H1 (cell line): ENCODE measurements at regions not wholly inside any gene's neighbourhood (a gene's known extent, or its start where the extent isn't known, plus 50 kb on each side); places are given as distances from the start of the nearest gene placed in this dataset.

Experiments
- CTCF ChIA-PET: fragments of 300-600 bp; sonication (Branson Sonifier 250); formaldehyde crosslinking; loops from one replicate; lab custom pipeline; 2021; ENCODE audit not compliant: partially characterized antibody; lab: Charles Lee
- POLR2A ChIA-PET: fragments of 300-600 bp; sonication (Branson Sonifier 250); formaldehyde crosslinking; loops from one replicate; lab custom pipeline; 2021; ENCODE audit warnings: inconsistent platforms; ENCODE audit not compliant: partially characterized antibody; lab: Charles Lee
- DNase-seq, 2 experiments: peaks; one replicate each; pipeline versions ENCODE4 v3.0.0 to v3.0.0-alpha.2; 2010 to 2022; ENCODE audit warnings: low spot score in 2 of 2, low read depth in 1 of 2, mixed read lengths in 1 of 2
- FAIRE-seq: peaks from 2 replicates; lab custom pipeline; 2011; peaks lifted over from hg19 to GRCh38; lab: Jason Lieb, UNC
- H2AFZ ChIP-seq: 2 replicates; pipeline ENCODE4 v1.8.1; 2012; ENCODE audit warnings: low read length, inconsistent platforms
- H2AK5ac ChIP-seq: 2 replicates; pipeline ENCODE4 v1.6.1; 2013; ENCODE audit warnings: low read depth, low read length
- H2BK120ac ChIP-seq: replicated peaks from 2 replicates; pipeline ENCODE3; 2013; ENCODE audit warnings: low read depth, low read length, inconsistent platforms
- H2BK12ac ChIP-seq: 2 replicates; pipeline ENCODE4 v1.6.1; 2013; ENCODE audit warnings: low read depth, low read length
- H2BK15ac ChIP-seq: 2 replicates; pipeline ENCODE4 v1.6.1; 2013; ENCODE audit warnings: low read length
- H2BK20ac ChIP-seq: 2 replicates; pipeline ENCODE4 v1.6.1; 2013; ENCODE audit warnings: low read length
- H2BK5ac ChIP-seq: 2 replicates; pipeline ENCODE4 v1.6.1; 2013; ENCODE audit warnings: low read depth, low read length
- H3K14ac ChIP-seq: 2 replicates; pipeline ENCODE4 v1.6.1; 2013; ENCODE audit warnings: inconsistent platforms; ENCODE audit not compliant: insufficient read length
- H3K18ac ChIP-seq: 2 replicates; pipeline ENCODE4 v1.6.1; 2013; ENCODE audit warnings: low read length; ENCODE audit errors: extremely low read depth
- H3K23ac ChIP-seq: 2 replicates; pipeline ENCODE4 v1.6.1; 2013; ENCODE audit warnings: inconsistent platforms; ENCODE audit not compliant: insufficient read length
- H3K23me2 ChIP-seq: 2 replicates; pipeline ENCODE4 v1.6.1; 2013; ENCODE audit warnings: low read depth, low read length
- H3K27ac ChIP-seq: 2 replicates; pipeline ENCODE4 v1.6.1; 2011; ENCODE audit warnings: low read depth, low read length, inconsistent platforms
- H3K27me3 ChIP-seq, 4 experiments: replicated peaks in 1 of 4; 1 replicate in 1 of 4; 2 replicates in 3 of 4; pipeline versions ENCODE4 v1.6.1 to v1.8.1; 2011 to 2013; ENCODE audit warnings: low read length in 3 of 4, mild to moderate bottlenecking in 3 of 4, inconsistent platforms in 2 of 4, mixed read lengths in 2 of 4, moderate library complexity in 1 of 4; ENCODE audit not compliant: control insufficient read depth in 3 of 4, insufficient read depth in 3 of 4; ENCODE audit errors: extremely low read depth in 1 of 4
- H3K36me3 ChIP-seq, 4 experiments: 2 replicates each; pipeline versions ENCODE4 v1.6.1 to v1.8.1; 2011 to 2013; ENCODE audit warnings: mild to moderate bottlenecking in 4 of 4, low read length in 3 of 4, moderate library complexity in 2 of 4, control low read depth in 1 of 4, inconsistent platforms in 1 of 4; ENCODE audit not compliant: insufficient read depth in 4 of 4, control insufficient read depth in 2 of 4
- H3K4ac ChIP-seq: replicated peaks from 2 replicates; pipeline ENCODE3; 2013; ENCODE audit warnings: low read length, low read depth, mixed read lengths, inconsistent platforms; ENCODE audit not compliant: insufficient read length
- H3K4me1 ChIP-seq, 4 experiments: replicated peaks in 1 of 4; 1 replicate in 1 of 4; 2 replicates in 3 of 4; pipeline versions ENCODE4 v1.6.1 to v1.8.1; 2011 to 2013; ENCODE audit warnings: low read length in 3 of 4, inconsistent platforms in 2 of 4, mixed read lengths in 1 of 4; ENCODE audit not compliant: insufficient read depth in 4 of 4, control insufficient read depth in 3 of 4
- H3K4me2 ChIP-seq, 2 experiments: 2 replicates each; pipeline versions ENCODE4 v1.6.1 to v1.8.1; 2011 to 2013; ENCODE audit warnings: low read depth in 2 of 2, low read length in 2 of 2, control low read depth in 1 of 2, inconsistent platforms in 1 of 2, mild to moderate bottlenecking in 1 of 2; ENCODE audit not compliant: insufficient read depth in 1 of 2
- H3K4me3 ChIP-seq, 4 experiments: fragments of 200-600, 300-600 bp in 1 of 4; sonication (generic), shearing (Covaris generic), sonication (Bioruptor Twin) in 1 of 4; 2 replicates each; pipeline versions ENCODE4 v1.5.1 to v1.8.1; 2011 to 2016; ENCODE audit warnings: low read length in 4 of 4, low read depth in 3 of 4, control low read depth in 2 of 4, inconsistent platforms in 2 of 4, mild to moderate bottlenecking in 2 of 4, mixed read lengths in 1 of 4, moderate library complexity in 1 of 4; ENCODE audit not compliant: insufficient read depth in 2 of 4; ENCODE audit errors: extremely low read depth in 1 of 4
- H3K56ac ChIP-seq: replicated peaks from 2 replicates; pipeline ENCODE3; 2013; ENCODE audit warnings: low read depth, mild to moderate bottlenecking, mixed read lengths, low read length, inconsistent platforms; ENCODE audit not compliant: insufficient read length
- H3K79me1 ChIP-seq: 2 replicates; pipeline ENCODE4 v1.6.1; 2013; ENCODE audit warnings: low read depth, low read length, control low read depth
- H3K79me2 ChIP-seq, 2 experiments: 2 replicates each; pipeline versions ENCODE4 v1.6.1 to v1.8.1; 2012 to 2013; ENCODE audit warnings: low read length in 2 of 2, mild to moderate bottlenecking in 2 of 2, inconsistent platforms in 1 of 2; ENCODE audit not compliant: insufficient read depth in 2 of 2, control insufficient read depth in 1 of 2
- H3K9ac ChIP-seq, 4 experiments: replicated peaks in 1 of 4; 1 replicate in 1 of 4; 2 replicates in 3 of 4; pipeline versions ENCODE4 v1.6.1 to v1.8.1; 2011 to 2013; ENCODE audit warnings: low read depth in 3 of 4, low read length in 3 of 4, control low read depth in 2 of 4, mild to moderate bottlenecking in 2 of 4, moderate library complexity in 2 of 4, inconsistent platforms in 1 of 4; ENCODE audit errors: extremely low read depth in 1 of 4
- H3K9me3 ChIP-seq, 2 experiments: 2 replicates each; pipeline versions ENCODE4 v1.6.1 to v1.8.1; 2012 to 2013; ENCODE audit warnings: mild to moderate bottlenecking in 2 of 2, moderate library complexity in 2 of 2, control low read depth in 1 of 2, inconsistent platforms in 1 of 2, low read depth in 1 of 2, low read length in 1 of 2, mixed read lengths in 1 of 2; ENCODE audit not compliant: insufficient read depth in 2 of 2
- H4K20me1 ChIP-seq, 2 experiments: replicated peaks in 1 of 2; 2 replicates each; pipeline versions ENCODE3 to v1.8.1; 2011 to 2013; ENCODE audit warnings: inconsistent platforms in 2 of 2, low read length in 2 of 2, mild to moderate bottlenecking in 1 of 2; ENCODE audit not compliant: insufficient read depth in 2 of 2, control insufficient read depth in 1 of 2
- H4K5ac ChIP-seq: 2 replicates; pipeline ENCODE4 v1.6.1; 2013; ENCODE audit warnings: low read length, low read depth, mixed read lengths, inconsistent platforms; ENCODE audit not compliant: insufficient read length
- H4K8ac ChIP-seq: 2 replicates; pipeline ENCODE4 v1.8.0; 2013; ENCODE audit warnings: mild to moderate bottlenecking, moderate library complexity, low read length, inconsistent platforms; ENCODE audit not compliant: insufficient read depth; ENCODE audit errors: extremely low read depth
- H4K91ac ChIP-seq: replicated peaks from 2 replicates; pipeline ENCODE3; 2013; ENCODE audit warnings: low read length, mixed read lengths, inconsistent platforms; ENCODE audit not compliant: insufficient read length
- KDM1A ChIP-seq: fragments of 200-600, 300-600 bp; sonication (generic); IDR thresholded peaks from 2 replicates; pipeline ENCODE4 v1.7.1; 2016; ENCODE audit warnings: mild to moderate bottlenecking, low read length, borderline replicate concordance
- RFX5 ChIP-seq: IDR thresholded peaks from 2 replicates; pipeline ENCODE4 v1.6.1; 2011; ENCODE audit warnings: low read depth, low read length, improper control_type of control experiment, borderline replicate concordance
- YY1 ChIP-seq: IDR thresholded peaks from 2 replicates; pipeline ENCODE4 v1.6.1; 2011; ENCODE audit warnings: low read depth, mild to moderate bottlenecking, low read length
- WGBS, 2 experiments: shearing (Covaris generic) in 1 of 2; methylation state at CpG; one replicate each; pipeline versions ENCODE4 v1.1.6 to v1.1.7; 2013 to 2015; ENCODE audit warnings: low lambda C conversion rate in 2 of 2, mixed read lengths in 2 of 2, inconsistent platforms in 1 of 2, low coverage in 1 of 2, missing lambda C conversion rate in 1 of 2; ENCODE audit not compliant: insufficient replicate concordance in 2 of 2, insufficient coverage in 1 of 2, insufficient read length in 1 of 2; ENCODE audit errors: extremely low coverage in 1 of 2, missing lambda C conversion rate in 1 of 2; 5-methylcytosine and 5-hydroxymethylcytosine counted together

DNA sequence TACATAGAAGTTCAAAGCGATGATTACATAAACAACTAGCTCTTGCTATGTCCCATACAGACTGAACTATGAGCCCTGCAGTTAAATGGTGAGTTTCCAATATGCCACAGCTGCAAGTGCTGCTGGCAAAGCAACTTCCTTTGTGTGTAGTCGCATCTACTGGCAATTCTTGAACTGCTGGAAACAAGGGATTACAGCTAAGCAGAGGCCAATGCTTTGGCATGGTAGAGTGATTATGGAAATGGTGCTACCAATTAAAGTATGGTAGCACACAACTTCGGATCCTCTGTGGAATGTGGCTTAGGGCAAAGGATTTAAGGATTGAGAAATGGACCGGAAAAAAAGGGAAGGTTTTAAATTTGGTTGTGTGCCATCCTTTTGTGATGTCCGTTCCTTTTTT is 856.6 kb downstream of the MAT2B start:
- WGBS, 2 experiments: 94% methylated on average over 5 of the region's 5 CpGs; no CpG with 5 or more reads in 1 of the 2 experiments
- no peak for DNase-seq
- CTCF ChIA-PET: no interaction called here

More for the DNA sequence above, 856.6 kb downstream of the MAT2B start:
- no peaks in the 10 kb centered on the region for H4K20me1 ChIP-seq
- TF ChIP-seq KDM1A (no peak), YY1 (no peak), RFX5 (no peak)
- H2BK20ac ChIP-seq: no peak overlapping the region
- no peak overlapping the region for H2BK5ac ChIP-seq
- no peak overlapping the region for H3K4me3 ChIP-seq
- no peak overlapping the region for H3K4me2 ChIP-seq
- H3K9ac ChIP-seq: no peak overlapping the region
- no peak overlapping the region for H2BK15ac ChIP-seq
- H3K27ac ChIP-seq: no peak overlapping the region
- H3K27me3 ChIP-seq: no peaks in the 10 kb centered on the region
- no peak overlapping the region for H3K18ac ChIP-seq
- H3K36me3 ChIP-seq: no peaks in the 10 kb centered on the region
- no peak overlapping the region for H2AK5ac ChIP-seq
- H4K8ac ChIP-seq: no peak overlapping the region
- H3K23ac ChIP-seq: no peak overlapping the region
- FAIRE-seq: peak; percentile 19
- H4K91ac ChIP-seq: no peak overlapping the region
- H2AFZ ChIP-seq: 0 out of 2 replicates have a peak overlapping the region, but pooled peaks have one; percentile 4
- H3K79me1 ChIP-seq: no peaks in the 10 kb centered on the region
- no peaks in the 10 kb centered on the region for H3K79me2 ChIP-seq
- no peaks in the 10 kb centered on the region for H3K9me3 ChIP-seq
- no peak overlapping the region for H2BK12ac ChIP-seq
- H3K4me1 ChIP-seq: no peaks in the 10 kb centered on the region
- H3K23me2 ChIP-seq: no peaks in the 10 kb centered on the region
- H2BK120ac ChIP-seq: no peak overlapping the region
- POLR2A ChIA-PET: no interaction called here
- no peak overlapping the region for H3K4ac ChIP-seq
- H3K56ac ChIP-seq: no peak overlapping the region
- no peak overlapping the region for H3K14ac ChIP-seq
- H4K5ac ChIP-seq: no peak overlapping the region
